GM19397 (cell line): ENCODE measurements at regions not wholly inside any gene's neighbourhood (a gene's known extent, or its start where the extent isn't known, plus 50 kb on each side); places are given as distances from the start of the nearest gene placed in this dataset.

Experiments used
- ATAC-seq: cut with Tn5 transposase; IDR thresholded peaks from one replicate; pipeline ENCODE4 v1.9.1; 2021; ENCODE audit warnings: mild to moderate bottlenecking, moderate library complexity; ENCODE audit not compliant: unreplicated experiment

GRCh38 chr7:17120756-17121155 lies 177.7 kb upstream of the AHR start:
- no peak for ATAC-seq

- no peak for ATAC-seq
Observed at GRCh38 chr7:17121671-17122070, 176.8 kb upstream of the AHR start.

GRCh38 chr7:17123020-17123419 lies 175.4 kb upstream of the AHR start:
- peak; percentile 41 for ATAC-seq

- ATAC-seq, result peak; percentile 71
Observed at GRCh38 chr7:17126413-17127268, 171.8 kb upstream of the AHR start.

DNA sequence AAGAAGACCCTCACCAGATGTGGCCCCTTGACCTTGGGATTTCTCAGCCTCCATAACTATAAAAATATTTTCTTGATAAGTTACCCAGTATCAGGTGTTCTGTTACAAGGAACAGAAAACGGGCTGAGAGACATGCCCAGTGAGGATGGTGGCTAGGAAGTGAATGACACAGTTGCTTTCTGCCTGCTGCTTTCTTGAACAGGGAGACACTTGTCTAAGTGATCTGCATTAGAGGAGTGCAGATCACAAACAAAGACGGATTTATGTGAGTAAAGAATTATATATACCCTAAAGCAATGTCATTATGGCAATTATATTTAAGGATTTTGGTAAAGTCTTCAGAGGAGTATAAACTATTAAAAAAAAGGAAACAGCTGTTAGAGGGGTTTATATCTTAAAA lies 169.2 kb upstream of the AHR start:
- ATAC-seq, result no peak

DNA sequence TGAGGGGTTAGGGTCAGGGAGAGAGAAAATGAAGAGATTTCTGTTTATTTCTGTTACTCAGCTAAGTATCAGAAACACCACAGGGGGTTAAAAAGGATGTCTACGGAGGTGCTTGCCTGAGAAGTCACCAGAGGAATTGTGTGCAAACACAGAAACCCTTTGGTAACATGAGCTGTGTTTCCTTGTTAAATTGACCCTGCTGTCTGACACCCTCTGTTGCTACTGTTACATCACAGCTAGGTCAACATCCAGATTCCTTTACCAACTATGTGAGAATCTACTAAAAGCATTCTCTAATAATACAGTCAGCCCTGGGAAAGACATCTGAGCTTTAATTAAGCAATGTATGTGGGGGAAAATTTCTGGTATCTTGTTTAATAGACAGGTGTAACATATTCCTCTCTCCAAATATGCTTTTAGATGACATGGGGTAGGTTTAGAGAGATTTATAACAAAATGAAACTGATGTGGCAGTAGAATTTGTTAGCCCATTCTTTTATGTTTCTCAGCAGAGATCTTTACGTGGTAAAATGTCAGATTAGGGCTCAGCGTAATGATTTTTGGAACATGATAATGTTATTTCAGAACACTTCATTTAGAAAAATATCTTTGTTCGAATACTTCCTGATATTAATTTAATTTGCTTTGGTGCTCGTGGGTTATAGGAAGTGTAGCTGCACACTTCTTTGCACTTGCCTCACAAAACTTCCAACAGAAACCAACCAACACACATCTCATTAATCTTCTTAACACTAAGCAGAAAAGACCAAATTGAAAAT lies 168.0 kb upstream of the AHR start:
- ATAC-seq, result no peak

- ATAC-seq, result no peak
Observed at GRCh38 chr7:17131060-17131345, 167.4 kb upstream of the AHR start.

DNA sequence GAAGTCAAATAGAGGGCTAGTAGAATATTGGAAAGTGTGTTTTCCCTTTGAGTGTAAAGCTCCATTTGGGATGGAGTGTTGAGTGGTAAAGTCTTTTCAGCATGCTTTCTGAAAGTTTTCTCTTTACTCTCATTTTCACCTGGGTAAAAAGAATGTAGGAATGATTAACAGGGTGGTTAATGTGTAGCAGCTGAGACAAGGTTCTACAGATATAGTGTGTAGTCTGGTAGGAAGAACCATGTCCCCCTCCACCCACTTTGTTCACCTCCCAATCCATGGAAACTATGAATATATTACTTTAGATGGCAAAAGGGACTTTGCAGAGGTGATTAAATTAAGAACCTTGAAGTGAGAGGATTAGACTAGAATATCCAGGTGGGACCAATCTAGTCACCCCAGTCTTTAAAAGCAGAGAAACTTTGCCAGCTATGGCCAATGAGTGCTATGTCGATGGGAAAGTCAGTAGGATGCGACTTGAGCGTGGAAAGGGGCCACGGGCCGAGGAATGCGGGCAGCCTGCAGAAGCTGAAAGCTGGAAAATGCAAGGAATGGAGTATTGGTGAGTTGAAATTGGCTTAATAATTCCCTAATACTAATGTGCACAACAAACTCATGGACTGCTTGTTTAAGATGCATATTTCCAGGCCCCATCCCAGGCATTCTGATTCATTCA lies 166.3 kb upstream of the AHR start:
- peak; percentile 54 for ATAC-seq

- ATAC-seq, result no peak
Observed at GRCh38 chr7:17132726-17133125, 165.7 kb upstream of the AHR start.

DNA sequence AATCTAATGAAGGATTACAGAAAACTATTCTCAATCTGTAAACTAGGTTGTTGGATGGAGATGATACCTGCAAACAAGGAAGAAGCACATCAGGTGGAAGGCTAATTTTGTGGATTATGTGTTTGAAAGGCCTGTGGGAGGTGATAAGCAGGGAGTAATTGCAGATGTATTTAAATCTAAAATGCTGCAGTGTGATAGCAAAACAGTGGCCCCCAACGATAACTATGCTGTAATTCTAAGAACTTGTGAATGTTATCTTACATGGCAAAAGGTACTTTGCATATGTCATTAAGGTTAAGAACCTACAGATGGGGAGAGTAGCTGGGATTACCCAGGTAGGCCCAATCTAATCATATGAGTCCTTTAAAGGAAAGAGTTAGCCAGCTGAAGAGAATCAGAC lies 164.5 kb upstream of the AHR start:
- no peak for ATAC-seq

DNA sequence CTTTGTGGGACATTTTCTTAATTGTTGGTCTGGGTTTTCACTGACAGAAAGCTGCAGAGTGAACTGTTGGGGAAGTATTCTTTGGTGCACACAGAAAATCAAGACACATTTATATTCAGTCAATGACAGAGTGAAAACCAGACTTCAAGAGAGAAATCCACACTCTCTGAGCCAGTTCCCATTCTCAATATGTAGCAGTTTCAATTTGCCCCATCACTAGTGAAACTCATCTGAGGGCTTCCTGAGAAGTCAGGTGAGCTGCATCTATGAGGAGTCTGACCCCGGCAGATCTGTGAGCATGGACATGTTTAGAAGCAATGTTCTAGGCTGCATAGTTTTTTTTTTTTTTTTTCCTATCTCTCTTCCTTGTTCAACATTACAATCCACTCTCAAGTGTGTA lies 163.7 kb upstream of the AHR start:
- peak; percentile 71 for ATAC-seq

- ATAC-seq, result no peak
Observed at GRCh38 chr7:17136126-17136525, 162.3 kb upstream of the AHR start.

GRCh38 chr7:17139081-17139480 lies 159.4 kb upstream of the AHR start:
- ATAC-seq, result no peak

- ATAC-seq, result no peak
Observed at GRCh38 chr7:17140406-17140805, 158.0 kb upstream of the AHR start.

GRCh38 chr7:17142831-17143541 lies 155.5 kb upstream of the AHR start:
- ATAC-seq, result no peak

DNA sequence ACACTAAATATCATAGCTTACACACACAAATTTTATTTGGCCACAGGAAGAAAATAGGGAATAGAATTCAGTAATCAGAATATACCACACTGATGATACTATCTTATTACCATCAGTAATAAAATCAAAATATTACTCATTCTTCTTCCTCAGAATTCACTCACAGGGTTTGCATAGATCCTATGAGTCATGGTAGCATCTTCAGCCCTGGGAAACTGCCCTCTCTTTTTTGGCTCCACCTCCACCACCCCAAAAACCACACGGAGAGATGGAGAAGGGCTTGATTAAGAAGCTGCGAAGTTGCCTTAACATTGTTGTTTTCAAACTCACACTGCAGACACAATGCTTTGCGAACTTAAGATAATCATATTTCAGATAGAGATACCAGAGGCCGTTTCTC lies 154.1 kb upstream of the AHR start:
- no peak for ATAC-seq

GRCh38 chr7:17146621-17147020 lies 151.8 kb upstream of the AHR start:
- ATAC-seq, result no peak

DNA sequence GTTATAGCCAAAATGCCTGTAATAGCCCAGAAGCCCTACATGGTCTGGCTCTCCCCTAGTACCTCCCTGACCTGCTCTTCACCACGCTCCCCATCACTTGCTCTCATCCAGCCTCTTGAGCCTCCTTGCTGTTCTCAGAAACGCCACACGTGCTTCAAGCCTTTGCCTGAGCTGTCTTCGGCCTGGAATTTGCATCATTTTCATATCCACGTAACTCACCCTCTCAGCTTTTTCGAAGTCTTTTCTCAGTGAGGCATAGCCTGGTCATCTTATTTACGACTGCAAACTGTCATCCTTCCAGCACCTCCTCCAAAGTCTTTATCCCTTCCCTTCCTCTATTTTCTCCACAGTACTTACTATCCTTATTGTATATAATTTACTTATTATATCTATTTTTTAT lies 151.0 kb upstream of the AHR start:
- no peak for ATAC-seq

DNA sequence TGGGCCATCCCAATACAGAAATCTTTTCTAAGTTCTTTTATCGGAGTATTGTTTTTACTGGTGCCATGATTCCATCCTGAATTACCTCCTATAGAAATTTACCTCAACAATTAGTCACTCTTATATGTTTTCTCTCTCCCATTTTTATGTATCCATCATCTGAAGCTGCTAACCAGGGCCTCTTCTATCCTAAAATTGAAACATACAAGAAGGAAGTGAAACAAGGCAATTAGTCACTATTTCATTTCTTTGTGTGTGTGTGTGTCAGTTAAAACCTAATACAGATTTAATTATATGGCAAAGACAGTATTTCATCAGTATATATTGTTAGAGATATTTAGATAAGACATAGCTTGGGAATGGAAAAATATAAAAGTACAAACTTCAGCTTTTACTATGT lies 148.4 kb upstream of the AHR start:
- no peak for ATAC-seq

DNA sequence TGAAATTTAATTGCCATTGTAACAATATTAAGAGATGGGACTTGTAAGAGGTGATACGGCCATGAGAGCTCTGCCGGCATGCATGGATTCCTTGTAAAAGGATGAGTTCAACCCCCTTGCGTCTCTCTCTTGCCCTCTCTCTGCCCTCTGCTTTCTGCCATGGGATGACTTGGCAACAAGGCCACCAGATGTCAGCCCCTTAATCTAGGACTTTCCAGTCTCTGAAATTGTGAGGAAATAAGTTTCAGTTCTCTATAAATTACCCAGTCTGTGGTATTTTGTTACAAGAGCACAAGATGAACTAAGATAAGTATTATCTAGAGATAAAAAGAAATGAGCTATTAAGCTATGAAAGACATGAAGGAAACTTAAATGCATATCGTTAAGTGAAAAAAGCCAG lies 145.7 kb upstream of the AHR start:
- ATAC-seq, result no peak

DNA sequence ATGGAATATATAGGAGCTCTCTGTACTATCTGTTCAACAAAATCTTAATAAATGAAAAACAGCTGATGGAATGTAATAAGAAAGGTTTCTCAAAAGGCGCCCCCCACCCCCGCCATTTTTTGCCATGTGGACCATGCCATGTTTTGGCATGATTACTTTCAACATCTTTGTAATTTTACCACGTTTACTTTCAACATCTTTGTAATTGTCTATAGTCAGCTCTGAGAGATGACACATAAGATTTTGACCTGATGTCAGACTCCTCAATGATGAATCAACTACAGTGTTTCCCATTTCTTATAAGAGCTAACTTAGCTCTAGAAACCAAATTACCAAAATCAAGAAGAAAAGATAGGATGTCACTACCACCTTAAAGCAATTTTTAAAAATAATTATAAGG lies 144.9 kb upstream of the AHR start:
- ATAC-seq, result no peak
